ENCODE measurements at regions not wholly inside any gene's neighbourhood (a gene's known extent, or its start where the extent isn't known, plus 50 kb on each side); places are given as distances from the start of the nearest gene placed in this dataset.

DNA sequence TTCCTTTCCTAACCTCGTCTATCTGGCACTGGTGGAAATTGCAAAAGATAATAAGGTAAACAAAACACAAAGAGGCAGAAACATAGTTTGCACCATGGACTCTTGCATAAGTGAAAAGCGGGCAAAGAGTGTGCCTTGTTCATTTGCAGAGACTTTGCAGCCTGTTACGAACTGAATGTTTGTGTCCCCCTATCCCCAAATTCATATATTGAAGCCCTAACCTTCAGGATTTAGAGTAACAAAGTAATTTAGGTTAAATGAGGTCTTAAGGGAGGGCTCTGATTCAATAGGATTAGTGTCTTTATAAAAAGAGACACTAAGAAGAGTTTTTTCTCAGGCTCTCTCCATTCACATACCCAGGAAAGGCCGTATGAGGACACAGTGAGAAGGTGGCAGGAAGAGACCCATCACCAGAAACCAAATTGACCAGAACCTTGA, 52.1 kb upstream of the FAM169A start:
- no peak overlapping the region for H3K27ac ChIP-seq
- H3K9me3 ChIP-seq (ENCODE audit: low read depth, low read length): no peaks in the 10 kb centered on the region
- no peaks in the 10 kb centered on the region for H3K36me3 ChIP-seq (ENCODE audit: insufficient read depth, low read length)
- no peak overlapping the region for H3K9ac ChIP-seq (ENCODE audit: insufficient read length)
- no peak for DNase-seq (ENCODE audit: low read depth, low spot score)
- no peak overlapping the region for H3K4me3 ChIP-seq
- TF ChIP-seq EZH2 (IDR thresholded peaks at IDR 0.05) (no peak), FOXP2 (optimal IDR thresholded peaks at IDR 0.05; ENCODE audit: control extremely low read depth, extremely low read length, insufficient read depth) (no peak), POLR2AphosphoS5 (IDR thresholded peaks at IDR 0.05; ENCODE audit: borderline replicate concordance, low read depth, low read length) (no peak)

DNA sequence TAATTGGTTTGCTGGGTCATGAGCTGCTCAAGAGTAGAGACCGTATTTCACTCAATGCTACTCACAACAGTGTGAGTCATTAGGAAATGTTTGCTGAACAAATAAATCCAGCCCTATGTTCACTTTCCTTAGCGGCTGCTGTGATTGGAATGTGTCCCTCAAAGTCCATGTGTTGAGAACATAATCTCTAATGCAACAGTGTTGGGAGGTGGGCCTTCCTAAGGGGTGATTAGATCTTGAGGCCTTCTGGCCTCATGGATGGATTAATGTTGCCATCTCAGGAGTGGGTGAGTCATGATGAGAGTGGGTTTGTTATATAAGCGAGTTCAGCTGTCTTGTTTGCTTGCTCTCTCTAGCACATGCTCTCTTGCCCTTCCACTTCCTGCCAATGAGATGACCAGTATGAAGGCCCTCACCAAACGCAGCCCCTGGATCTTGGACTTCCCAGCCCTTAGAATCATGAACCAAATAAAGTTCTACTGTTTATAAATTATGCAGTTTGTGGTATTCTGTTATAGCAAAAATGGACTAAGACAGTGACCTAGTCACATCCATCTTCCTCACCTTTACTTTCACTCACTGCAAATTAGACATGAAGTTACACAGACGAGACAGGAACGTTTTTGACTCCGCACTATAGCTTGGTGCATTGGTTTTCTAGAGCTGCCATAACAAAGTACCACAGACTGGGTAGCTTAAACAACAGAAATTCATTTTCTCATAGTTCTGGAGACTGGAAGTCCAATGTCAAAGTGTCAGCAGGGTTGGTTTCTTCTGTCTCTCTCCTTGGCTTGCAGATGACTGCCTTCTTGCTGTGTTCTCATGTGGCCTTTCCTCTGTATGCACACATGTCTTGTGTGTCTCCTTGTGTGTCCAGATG, 50.9 kb upstream of the FAM169A start:
- no peak overlapping the region for H3K27ac ChIP-seq

More for the DNA sequence above, 50.9 kb upstream of the FAM169A start:
- Histone ChIP-seq H3K9me3 (ENCODE audit: low read depth, low read length) (no peaks in the 10 kb centered on the region), H3K4me3 (no peak overlapping the region), H3K36me3 (ENCODE audit: insufficient read depth, low read length) (no peaks in the 10 kb centered on the region), H3K9ac (ENCODE audit: insufficient read length) (no peak overlapping the region)
- no peak for DNase-seq (ENCODE audit: low read depth, low spot score)
- TF ChIP-seq FOXP2 (optimal IDR thresholded peaks at IDR 0.05; ENCODE audit: control extremely low read depth, extremely low read length, insufficient read depth) (no peak), POLR2AphosphoS5 (IDR thresholded peaks at IDR 0.05; ENCODE audit: borderline replicate concordance, low read depth, low read length) (no peak), EZH2 (IDR thresholded peaks at IDR 0.05) (no peak)

Measured in SK-N-MC (cell line).